Tibial nerve (tissue), 4 donors: ENCODE measurements at regions not wholly inside any gene's neighbourhood (a gene's known extent, or its start where the extent isn't known, plus 50 kb on each side); places are given as distances from the start of the nearest gene placed in this dataset.

Experiments
- DNase-seq, 2 donors: peaks; one replicate each; pipeline ENCODE4 v3.0.0-alpha.2; 2019; ENCODE audit warnings: low spot score in 2 of 2
- H3K27ac ChIP-seq, 4 donors: fragments of 200-600 bp; sonication (generic) in 3 of 4; one replicate each; pipeline ENCODE4 v1.5.1; 2017 to 2019; ENCODE audit warnings: mild to moderate bottlenecking in 1 of 4
- H3K27me3 ChIP-seq, 2 donors: fragments of 200-600 bp; sonication (generic) in 1 of 2; one replicate each; pipeline versions ENCODE4 v1.5.1 to v1.6.0; 2017 to 2019
- H3K36me3 ChIP-seq, 3 donors: fragments of 200-600 bp; sonication (generic); one replicate each; pipeline ENCODE4 v1.5.1; 2018 to 2019
- H3K4me1 ChIP-seq, 4 donors: fragments of 200-600 bp; sonication (generic) in 3 of 4; one replicate each; pipeline ENCODE4 v1.5.1; 2017 to 2019
- H3K4me3 ChIP-seq, 4 donors: fragments of 200-600 bp; sonication (generic) in 3 of 4; one replicate each; pipeline ENCODE4 v1.5.1; 2017 to 2019; ENCODE audit warnings: mild to moderate bottlenecking in 1 of 4, moderate library complexity in 1 of 4
- H3K9me3 ChIP-seq, 4 donors: fragments of 200-600 bp; sonication (generic) in 3 of 4; one replicate each; pipeline ENCODE4 v1.5.1; 2017 to 2019
- EP300 ChIP-seq, 2 donors: sonication (generic); formaldehyde crosslinking; IDR thresholded peaks; one replicate each; pipeline ENCODE4 v1.6.1; 2017; ENCODE audit warnings: antibody characterized with exemption in 2 of 2, mild to moderate bottlenecking in 1 of 2
- POLR2A ChIP-seq, 2 donors: fragments of 450-650 bp; IDR thresholded peaks; one replicate each; pipeline ENCODE4 v1.6.1; 2017; ENCODE audit warnings: antibody characterized with exemption in 2 of 2, mild to moderate bottlenecking in 2 of 2, moderate library complexity in 2 of 2
- WGBS, 2 donors: methylation state at CpG; one replicate each; pipeline ENCODE4 v1.1.5; 2018; 5-methylcytosine and 5-hydroxymethylcytosine counted together
- TF ChIP-seq, protein P1 (sequence below), 5 experiments: fragments of 200-600 bp in 3 of 5; fragments of 450-650 bp in 2 of 5; sonication (generic) in 3 of 5; IDR thresholded peaks; one replicate each; pipeline ENCODE4 v1.5.1; 2016 to 2019; ENCODE audit warnings: antibody characterized with exemption in 5 of 5, mild to moderate bottlenecking in 3 of 5, moderate library complexity in 2 of 5

GRCh38 chr4:24312261-24312913, 272.0 kb downstream of the DHX15 start:
- no peak overlapping the region for H3K27ac ChIP-seq
- H3K4me1 ChIP-seq, result no peaks in the 10 kb centered on the region
- H3K4me3 ChIP-seq, result no peak overlapping the region
- no peaks in the 10 kb centered on the region for H3K27me3 ChIP-seq
- H3K9me3 ChIP-seq, result no peaks in the 10 kb centered on the region
- no peaks in the 10 kb centered on the region for H3K36me3 ChIP-seq
- WGBS, 2 donors, result 83 to 90% methylated on average over 3 of the region's 3 CpGs
- DNase-seq, result no peak
- no peak for TF ChIP-seq EP300 (IDR thresholded peaks at IDR 0.05)
- TF ChIP-seq, protein P1, sequence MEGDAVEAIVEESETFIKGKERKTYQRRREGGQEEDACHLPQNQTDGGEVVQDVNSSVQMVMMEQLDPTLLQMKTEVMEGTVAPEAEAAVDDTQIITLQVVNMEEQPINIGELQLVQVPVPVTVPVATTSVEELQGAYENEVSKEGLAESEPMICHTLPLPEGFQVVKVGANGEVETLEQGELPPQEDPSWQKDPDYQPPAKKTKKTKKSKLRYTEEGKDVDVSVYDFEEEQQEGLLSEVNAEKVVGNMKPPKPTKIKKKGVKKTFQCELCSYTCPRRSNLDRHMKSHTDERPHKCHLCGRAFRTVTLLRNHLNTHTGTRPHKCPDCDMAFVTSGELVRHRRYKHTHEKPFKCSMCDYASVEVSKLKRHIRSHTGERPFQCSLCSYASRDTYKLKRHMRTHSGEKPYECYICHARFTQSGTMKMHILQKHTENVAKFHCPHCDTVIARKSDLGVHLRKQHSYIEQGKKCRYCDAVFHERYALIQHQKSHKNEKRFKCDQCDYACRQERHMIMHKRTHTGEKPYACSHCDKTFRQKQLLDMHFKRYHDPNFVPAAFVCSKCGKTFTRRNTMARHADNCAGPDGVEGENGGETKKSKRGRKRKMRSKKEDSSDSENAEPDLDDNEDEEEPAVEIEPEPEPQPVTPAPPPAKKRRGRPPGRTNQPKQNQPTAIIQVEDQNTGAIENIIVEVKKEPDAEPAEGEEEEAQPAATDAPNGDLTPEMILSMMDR (IDR thresholded peaks at IDR 0.05), result no peak
- TF ChIP-seq POLR2A (IDR thresholded peaks at IDR 0.05), result no peak

DNA sequence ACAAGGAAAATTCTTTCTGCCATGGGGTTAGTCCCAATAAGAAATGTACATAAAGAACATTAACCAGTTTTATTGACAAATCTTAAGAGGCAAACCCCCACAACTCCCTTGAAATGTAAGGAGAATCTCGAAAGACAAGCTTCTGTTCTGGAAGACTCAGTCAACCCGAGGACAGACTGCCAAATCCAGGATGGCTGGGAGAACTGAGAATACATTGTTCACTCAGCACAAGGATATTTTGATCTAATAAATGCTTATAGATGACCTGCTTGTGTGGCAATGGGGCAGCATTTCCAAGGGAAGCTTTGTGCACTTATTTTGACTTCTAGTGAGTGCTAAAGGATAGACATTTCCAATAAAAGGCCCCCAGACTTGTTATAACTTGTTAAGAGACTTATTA, 280.4 kb downstream of the DHX15 start:
- no peak overlapping the region for H3K4me3 ChIP-seq
- no peaks in the 10 kb centered on the region for H3K36me3 ChIP-seq
- H3K4me1 ChIP-seq, result no peaks in the 10 kb centered on the region
- 36 to 42% methylated on average over 2 of the region's 2 CpGs for WGBS, 2 donors
- TF ChIP-seq POLR2A (IDR thresholded peaks at IDR 0.05) (no peak), EP300 (IDR thresholded peaks at IDR 0.05) (no peak)
- TF ChIP-seq, protein P1 (IDR thresholded peaks at IDR 0.05), result no peak
- H3K9me3 ChIP-seq, result no peaks in the 10 kb centered on the region
- no peaks in the 10 kb centered on the region for H3K27me3 ChIP-seq
- H3K27ac ChIP-seq, result no peak overlapping the region
- no peak for DNase-seq

DNA sequence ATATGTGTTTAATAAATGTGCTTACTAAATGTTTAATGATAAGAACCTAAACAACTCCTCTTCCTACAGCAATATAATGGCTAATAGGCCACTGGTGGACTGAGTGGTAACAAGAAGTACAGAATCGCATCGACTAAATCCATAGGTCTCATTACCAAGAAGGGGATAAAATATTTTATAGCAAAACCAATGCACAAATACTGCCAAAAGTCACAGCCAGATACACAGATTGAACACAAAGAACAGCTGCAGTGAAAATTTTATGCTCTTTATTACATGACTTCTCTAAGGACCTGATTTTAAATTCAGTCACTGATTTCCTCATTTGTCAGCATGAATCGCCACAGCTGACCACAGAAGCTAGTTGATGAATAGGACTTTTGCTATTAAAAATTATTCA, 285.4 kb downstream of the DHX15 start:
- no peak for DNase-seq
- TF ChIP-seq EP300 (IDR thresholded peaks at IDR 0.05) (no peak), POLR2A (IDR thresholded peaks at IDR 0.05) (no peak)
- TF ChIP-seq, protein P1 (IDR thresholded peaks at IDR 0.05), result no peak
- H3K36me3 ChIP-seq, result no peaks in the 10 kb centered on the region
- H3K27ac ChIP-seq, result no peak overlapping the region
- H3K4me1 ChIP-seq, result no peaks in the 10 kb centered on the region
- 73 to 88% methylated on average over 3 of the region's 3 CpGs for WGBS, 2 donors
- no peak overlapping the region for H3K4me3 ChIP-seq
- H3K9me3 ChIP-seq, result no peaks in the 10 kb centered on the region
- no peaks in the 10 kb centered on the region for H3K27me3 ChIP-seq

GRCh38 chr4:24287096-24287495, 297.3 kb downstream of the DHX15 start:
- WGBS, 2 donors, result 77 to 81% methylated on average over 3 of the region's 3 CpGs
- no peak for TF ChIP-seq POLR2A (IDR thresholded peaks at IDR 0.05)
- TF ChIP-seq EP300 (IDR thresholded peaks at IDR 0.05), result no peak
- TF ChIP-seq, protein P1 (IDR thresholded peaks at IDR 0.05), result no peak
- no peak for DNase-seq
- H3K27me3 ChIP-seq, result no peaks in the 10 kb centered on the region
- H3K4me3 ChIP-seq, result no peak overlapping the region
- no peak overlapping the region for H3K27ac ChIP-seq
- H3K4me1 ChIP-seq, result no peaks in the 10 kb centered on the region
- no peaks in the 10 kb centered on the region for H3K36me3 ChIP-seq
- no peaks in the 10 kb centered on the region for H3K9me3 ChIP-seq

- TF ChIP-seq EP300 (IDR thresholded peaks at IDR 0.05) (no peak), POLR2A (IDR thresholded peaks at IDR 0.05) (no peak)
- whole genome bisulfite sequencing, 2 donors, result 58 to 65% methylated on average over 4 of the region's 4 CpGs
- Histone ChIP-seq H3K27me3 (no peaks in the 10 kb centered on the region), H3K9me3 (no peaks in the 10 kb centered on the region), H3K36me3 (no peaks in the 10 kb centered on the region), H3K4me3 (no peak overlapping the region), H3K4me1 (no peaks in the 10 kb centered on the region), H3K27ac (no peak overlapping the region)
- DNase-seq, result no peak
Measured at GRCh38 chr4:24285759-24286158, 298.6 kb downstream of the DHX15 start.

DNA sequence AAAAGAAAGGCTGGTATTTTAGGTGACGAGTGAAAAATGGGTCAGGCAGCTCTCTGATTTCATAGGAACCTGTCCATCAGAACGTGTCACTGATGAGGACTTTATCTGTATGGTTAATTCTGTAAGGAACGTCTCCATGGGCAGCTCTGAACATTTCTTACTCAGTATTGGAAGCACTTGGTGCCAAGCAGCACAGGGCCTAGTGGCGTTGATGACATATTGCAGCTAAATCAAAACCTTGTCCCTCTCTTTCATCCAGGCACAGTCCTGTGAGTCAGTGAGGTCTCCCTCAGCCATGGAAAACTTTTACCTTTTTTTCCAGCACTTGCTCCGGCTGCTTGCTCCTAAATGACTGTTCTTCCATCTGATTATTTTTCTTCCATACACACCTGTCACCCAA, 301.9 kb downstream of the DHX15 start:
- H3K27ac ChIP-seq, result no peak overlapping the region
- 85 to 90% methylated on average over 5 of the region's 5 CpGs for WGBS, 2 donors
- H3K4me1 ChIP-seq, result no peaks in the 10 kb centered on the region
- H3K27me3 ChIP-seq, result no peaks in the 10 kb centered on the region
- H3K36me3 ChIP-seq, result no peaks in the 10 kb centered on the region
- no peak overlapping the region for H3K4me3 ChIP-seq
- DNase-seq, result no peak
- TF ChIP-seq EP300 (IDR thresholded peaks at IDR 0.05), result no peak
- TF ChIP-seq, protein P1 (IDR thresholded peaks at IDR 0.05), result no peak
- no peak for TF ChIP-seq POLR2A (IDR thresholded peaks at IDR 0.05)
- no peaks in the 10 kb centered on the region for H3K9me3 ChIP-seq
